PFSK-1 (cell line): ENCODE measurements at regions not wholly inside any gene's neighbourhood (a gene's known extent, or its start where the extent isn't known, plus 50 kb on each side); places are given as distances from the start of the nearest gene placed in this dataset.

ENCODE experiments used
- FOXP2 ChIP-seq: optimal IDR thresholded peaks from 2 replicates; pipeline ENCODE3; 2011; ENCODE audit warnings: borderline replicate concordance, control low read depth, inconsistent platforms; ENCODE audit not compliant: insufficient read depth; ENCODE audit errors: extremely low read length, extremely low read depth
- POLR2AphosphoS5 ChIP-seq: IDR thresholded peaks from 2 replicates; pipeline ENCODE4 v1.6.1; 2012; ENCODE audit warnings: low read depth, mild to moderate bottlenecking, control low read depth, low read length, moderate library complexity
- SIN3A ChIP-seq: IDR thresholded peaks from 2 replicates; pipeline ENCODE4 v1.6.1; 2012; ENCODE audit warnings: mild to moderate bottlenecking, low read length, moderate library complexity, borderline replicate concordance; ENCODE audit not compliant: insufficient read depth
- TAF1 ChIP-seq: IDR thresholded peaks from 2 replicates; pipeline ENCODE4 v1.6.1; 2012; ENCODE audit warnings: low read length, control low read depth, borderline replicate concordance; ENCODE audit not compliant: insufficient read depth
- TF ChIP-seq, protein P1 (sequence below), 2 experiments: IDR thresholded peaks; 2 replicates each; pipeline versions ENCODE4 v1.6.1 to v1.8.0; 2011 to 2012; ENCODE audit warnings: low read depth in 2 of 2, low read length in 2 of 2, control low read depth in 1 of 2, inconsistent platforms in 1 of 2, mild to moderate bottlenecking in 1 of 2, moderate library complexity in 1 of 2; ENCODE audit not compliant: insufficient read depth in 1 of 2

DNA sequence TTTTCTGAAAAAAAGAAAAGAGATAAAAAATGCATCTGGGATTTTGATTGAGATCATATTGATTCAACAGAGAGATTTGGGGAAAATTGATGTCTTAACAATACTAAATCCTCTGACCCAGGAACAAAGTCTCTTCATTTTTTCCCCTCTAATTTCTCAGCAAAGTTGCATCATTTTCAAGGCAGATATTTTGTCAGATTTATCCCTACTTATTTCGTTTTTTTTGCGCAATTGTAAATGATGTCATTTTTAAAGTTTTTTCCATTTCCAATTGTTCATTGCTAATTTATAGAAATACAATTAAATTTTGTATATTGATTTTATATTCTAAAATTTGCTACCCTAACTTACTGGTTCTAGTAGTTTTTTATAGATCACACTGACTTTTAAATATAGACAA is 97.7 kb upstream of the TMEM170B start:
- no peak for TF ChIP-seq SIN3A
- no peak for TF ChIP-seq FOXP2
- TF ChIP-seq, protein P1, sequence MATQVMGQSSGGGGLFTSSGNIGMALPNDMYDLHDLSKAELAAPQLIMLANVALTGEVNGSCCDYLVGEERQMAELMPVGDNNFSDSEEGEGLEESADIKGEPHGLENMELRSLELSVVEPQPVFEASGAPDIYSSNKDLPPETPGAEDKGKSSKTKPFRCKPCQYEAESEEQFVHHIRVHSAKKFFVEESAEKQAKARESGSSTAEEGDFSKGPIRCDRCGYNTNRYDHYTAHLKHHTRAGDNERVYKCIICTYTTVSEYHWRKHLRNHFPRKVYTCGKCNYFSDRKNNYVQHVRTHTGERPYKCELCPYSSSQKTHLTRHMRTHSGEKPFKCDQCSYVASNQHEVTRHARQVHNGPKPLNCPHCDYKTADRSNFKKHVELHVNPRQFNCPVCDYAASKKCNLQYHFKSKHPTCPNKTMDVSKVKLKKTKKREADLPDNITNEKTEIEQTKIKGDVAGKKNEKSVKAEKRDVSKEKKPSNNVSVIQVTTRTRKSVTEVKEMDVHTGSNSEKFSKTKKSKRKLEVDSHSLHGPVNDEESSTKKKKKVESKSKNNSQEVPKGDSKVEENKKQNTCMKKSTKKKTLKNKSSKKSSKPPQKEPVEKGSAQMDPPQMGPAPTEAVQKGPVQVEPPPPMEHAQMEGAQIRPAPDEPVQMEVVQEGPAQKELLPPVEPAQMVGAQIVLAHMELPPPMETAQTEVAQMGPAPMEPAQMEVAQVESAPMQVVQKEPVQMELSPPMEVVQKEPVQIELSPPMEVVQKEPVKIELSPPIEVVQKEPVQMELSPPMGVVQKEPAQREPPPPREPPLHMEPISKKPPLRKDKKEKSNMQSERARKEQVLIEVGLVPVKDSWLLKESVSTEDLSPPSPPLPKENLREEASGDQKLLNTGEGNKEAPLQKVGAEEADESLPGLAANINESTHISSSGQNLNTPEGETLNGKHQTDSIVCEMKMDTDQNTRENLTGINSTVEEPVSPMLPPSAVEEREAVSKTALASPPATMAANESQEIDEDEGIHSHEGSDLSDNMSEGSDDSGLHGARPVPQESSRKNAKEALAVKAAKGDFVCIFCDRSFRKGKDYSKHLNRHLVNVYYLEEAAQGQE (IDR thresholded peaks at IDR 0.05; ENCODE audit: insufficient read depth in 1 of 2, low read depth in 2 of 2, low read length in 2 of 2) = no peak
- TF ChIP-seq TAF1 = no peak
- no peak for TF ChIP-seq POLR2AphosphoS5

DNA sequence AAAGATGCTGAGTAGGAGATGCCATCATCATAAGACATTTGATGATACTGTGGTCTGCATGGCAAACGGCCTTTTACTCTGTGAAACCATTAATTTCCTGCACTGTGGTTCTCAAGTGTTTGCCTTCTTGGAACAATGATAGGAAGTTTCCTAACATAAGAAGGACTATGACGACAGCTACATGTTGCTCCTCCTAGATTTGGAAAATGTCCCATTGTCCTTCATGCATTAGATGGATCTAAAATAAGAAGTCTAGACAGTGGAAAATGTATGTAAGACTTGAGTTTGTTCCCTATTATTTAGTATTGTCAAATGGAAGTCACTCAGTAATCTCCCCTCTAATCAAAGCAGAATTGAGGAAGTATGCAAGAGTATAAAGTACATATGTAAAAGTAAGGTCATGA is 98.5 kb upstream of the TMEM170B start:
- TF ChIP-seq TAF1 (no peak), FOXP2 (no peak), SIN3A (no peak), POLR2AphosphoS5 (no peak)
- TF ChIP-seq, protein P1 (IDR thresholded peaks at IDR 0.05; ENCODE audit: insufficient read depth in 1 of 2, low read depth in 2 of 2, low read length in 2 of 2) = no peak

DNA sequence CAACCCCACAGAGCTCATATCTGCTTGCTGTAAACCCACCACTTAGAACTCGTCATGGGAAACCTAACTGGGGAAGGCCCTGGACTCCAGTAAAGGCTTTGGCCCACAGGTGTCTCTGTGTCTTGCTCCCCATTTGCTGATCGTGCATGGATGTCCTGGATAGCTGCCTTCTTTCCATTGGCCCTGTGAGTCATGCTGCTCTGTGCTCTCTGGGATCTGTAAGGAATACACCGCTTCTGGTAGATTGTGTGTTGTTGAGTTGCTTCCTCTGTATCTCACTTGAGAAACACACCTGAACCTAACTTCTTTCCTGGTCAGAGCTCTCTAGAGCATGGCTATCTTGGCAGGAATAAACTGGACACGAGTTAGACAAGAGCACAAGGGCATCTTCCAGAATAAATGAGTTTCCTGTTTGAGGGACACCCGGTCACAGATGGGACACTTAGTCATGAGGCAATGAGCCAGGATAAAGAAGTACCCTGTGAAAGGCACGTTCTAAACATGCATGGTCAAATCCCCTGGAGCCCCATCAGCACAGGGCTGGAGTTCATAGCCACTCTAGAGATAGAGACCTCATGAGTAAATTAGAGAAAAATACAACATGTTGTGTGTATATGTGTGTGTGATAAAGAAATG is 99.6 kb upstream of the TMEM170B start:
- TF ChIP-seq POLR2AphosphoS5 = no peak
- no peak for TF ChIP-seq TAF1
- no peak for TF ChIP-seq FOXP2
- no peak for TF ChIP-seq SIN3A
- TF ChIP-seq, protein P1 (IDR thresholded peaks at IDR 0.05; ENCODE audit: insufficient read depth in 1 of 2, low read depth in 2 of 2, low read length in 2 of 2) = no peak

DNA sequence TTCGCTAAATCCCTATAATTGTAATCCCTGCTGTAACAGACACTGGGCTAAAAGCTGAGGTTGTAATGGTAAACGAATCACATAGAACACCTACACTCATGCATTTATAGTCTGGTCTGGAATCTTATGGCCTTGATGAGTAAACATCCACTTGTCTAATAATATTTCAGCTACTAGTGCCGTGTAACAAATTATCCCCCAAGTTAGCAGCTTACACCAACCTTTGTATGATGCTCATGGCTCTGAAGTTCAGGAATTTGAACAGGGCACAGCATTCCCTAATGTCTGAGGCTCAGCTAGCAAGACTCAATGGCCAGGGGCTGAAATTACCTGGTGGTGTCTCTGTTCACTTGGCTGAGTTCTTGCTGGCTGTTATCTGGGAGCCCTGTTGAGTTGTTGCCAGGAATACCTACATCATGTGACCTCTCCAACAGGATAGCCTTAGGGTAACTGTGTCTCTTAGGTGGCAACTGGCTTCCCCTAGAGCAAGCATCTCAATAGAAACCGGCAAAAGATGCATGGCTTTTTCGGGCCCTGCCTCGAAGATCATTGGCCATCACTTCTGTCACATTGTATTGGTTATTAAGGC is 100.9 kb upstream of the TMEM170B start:
- TF ChIP-seq POLR2AphosphoS5 (no peak), SIN3A (no peak), FOXP2 (no peak), TAF1 (no peak)
- TF ChIP-seq, protein P1 (IDR thresholded peaks at IDR 0.05; ENCODE audit: insufficient read depth in 1 of 2, low read depth in 2 of 2, low read length in 2 of 2) = no peak
